NCI-H82 treated with DMSO at 0.1 percent for 48 hours (cell line): ENCODE measurements at regions not wholly inside any gene's neighbourhood (a gene's known extent, or its start where the extent isn't known, plus 50 kb on each side); places are given as distances from the start of the nearest gene placed in this dataset.
"Not testable (repeated sequence)": the region's sequence is repeated elsewhere in the genome, so short reads cannot be mapped to it uniquely, and the experiment has no call there.

Source experiments
- DNase-seq: peaks from one replicate; lab custom pipeline; 2025; ENCODE audit not compliant: unreplicated experiment; lab: John Stamatoyannopoulos, UW

- not testable (repeated sequence) for DNase-seq
Observed at GRCh38 chr4:142897518-142897917, 51.4 kb upstream of the INPP4B start.

DNA sequence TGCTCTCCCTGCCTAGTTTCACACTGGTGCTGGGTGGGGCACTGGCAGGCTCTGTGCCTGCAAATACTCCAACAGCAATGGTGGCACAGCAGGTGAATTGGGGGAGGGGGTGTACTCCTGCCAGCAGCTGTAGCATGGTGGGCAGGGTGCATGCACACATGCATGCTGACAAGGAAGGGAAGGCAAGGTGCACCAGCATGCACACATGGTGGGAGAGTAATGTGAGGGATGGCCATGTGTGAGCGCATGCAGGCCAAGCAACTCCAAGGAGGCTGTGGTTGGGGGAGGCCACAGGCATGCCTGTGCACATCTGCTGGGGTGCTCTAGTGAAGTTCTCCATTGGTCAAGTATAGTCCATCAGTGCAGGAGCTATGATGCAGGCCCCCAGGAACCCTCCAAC, 54.5 kb upstream of the INPP4B start:
- DNase-seq: no peak

DNA sequence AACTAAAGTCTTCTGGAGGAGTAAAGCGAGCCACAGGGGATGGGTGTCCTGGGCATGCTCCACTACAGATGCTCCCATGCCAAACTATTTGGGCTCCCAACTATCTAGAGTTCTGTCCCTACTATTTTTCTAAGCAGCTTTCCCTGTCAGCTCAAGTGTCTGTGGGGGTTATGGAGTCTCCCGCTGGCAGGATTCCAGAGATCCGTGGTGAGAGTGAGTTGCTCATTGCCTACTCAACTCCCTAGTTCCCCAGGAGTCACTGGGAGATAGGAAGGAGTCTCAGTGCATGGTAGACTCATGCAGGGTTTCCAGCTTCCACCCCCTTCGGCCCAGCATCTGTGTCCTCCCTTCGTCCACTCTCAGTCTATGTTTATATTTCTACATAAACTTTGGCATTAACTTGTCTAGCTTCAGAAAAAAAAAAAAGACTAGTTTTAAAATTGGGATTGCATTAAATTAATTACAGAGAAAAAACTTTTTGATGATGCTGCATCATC, 55.1 kb upstream of the INPP4B start:
- DNase-seq: no peak

DNA sequence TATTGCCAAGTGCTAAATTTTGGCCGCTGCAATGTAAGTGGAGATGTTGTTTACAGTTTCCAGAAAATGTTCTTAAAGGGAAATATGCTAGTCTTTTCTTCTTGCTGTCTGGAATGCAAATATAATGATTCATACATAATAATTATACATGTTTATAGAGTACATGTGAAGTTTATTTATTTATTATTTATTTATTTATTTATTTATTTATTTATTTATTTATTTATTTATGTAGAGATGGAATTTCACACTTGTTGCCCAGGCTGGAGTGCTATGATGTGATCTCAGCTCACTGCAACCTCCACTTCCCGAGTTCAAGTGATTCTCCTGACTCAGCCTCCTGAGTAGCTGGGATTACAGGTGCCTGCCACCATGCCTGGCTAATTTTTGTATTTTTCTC, 57.5 kb upstream of the INPP4B start:
- DNase-seq: not testable (repeated sequence)

- DNase-seq: no peak
Observed at GRCh38 chr4:142909908-142910307, 63.8 kb upstream of the INPP4B start.

- DNase-seq: no peak
Observed at GRCh38 chr4:142913034-142913433, 66.9 kb upstream of the INPP4B start.

GRCh38 chr4:142913461-142914030, 67.4 kb upstream of the INPP4B start:
- DNase-seq: peak; percentile 20

DNA sequence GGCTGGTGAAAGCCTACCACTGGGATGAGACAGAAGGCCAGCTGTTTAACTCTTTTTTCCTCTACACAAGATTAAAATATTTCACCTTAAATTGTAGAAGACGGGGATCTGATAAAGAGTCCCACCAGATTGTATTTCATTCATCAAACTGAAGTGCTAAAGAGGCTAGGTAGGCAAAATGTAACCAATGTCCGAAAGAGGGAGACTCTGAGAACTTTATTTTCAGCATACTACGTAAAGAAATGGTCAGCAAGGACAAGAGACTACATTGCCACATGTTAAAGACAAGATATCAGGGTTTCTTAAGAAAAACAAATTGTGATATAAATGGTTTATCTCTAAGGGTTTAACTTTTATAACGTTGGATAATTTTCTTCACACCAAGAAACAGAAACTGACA, 71.6 kb upstream of the INPP4B start:
- no peak for DNase-seq

GRCh38 chr4:142922720-142923119, 76.6 kb upstream of the INPP4B start:
- DNase-seq: no peak

DNA sequence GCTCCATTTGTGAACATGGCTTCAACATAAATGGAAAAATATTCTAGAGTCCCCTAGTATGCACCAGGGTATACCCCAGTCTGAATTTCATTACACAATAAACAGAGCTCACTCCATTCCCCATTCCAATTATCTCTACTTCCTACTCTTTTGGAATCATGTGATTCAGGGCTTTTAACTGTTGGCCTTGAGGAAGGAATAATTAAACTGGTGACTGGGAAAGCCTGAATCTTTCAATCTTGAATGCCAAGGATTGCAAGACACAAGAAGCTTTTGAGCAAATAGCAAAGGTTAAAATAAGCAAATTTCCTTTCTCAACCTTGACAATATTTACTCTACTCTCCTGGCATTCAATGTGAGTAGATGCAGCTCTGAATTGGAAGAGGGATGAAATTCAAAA, 77.5 kb upstream of the INPP4B start:
- DNase-seq: no peak

DNA sequence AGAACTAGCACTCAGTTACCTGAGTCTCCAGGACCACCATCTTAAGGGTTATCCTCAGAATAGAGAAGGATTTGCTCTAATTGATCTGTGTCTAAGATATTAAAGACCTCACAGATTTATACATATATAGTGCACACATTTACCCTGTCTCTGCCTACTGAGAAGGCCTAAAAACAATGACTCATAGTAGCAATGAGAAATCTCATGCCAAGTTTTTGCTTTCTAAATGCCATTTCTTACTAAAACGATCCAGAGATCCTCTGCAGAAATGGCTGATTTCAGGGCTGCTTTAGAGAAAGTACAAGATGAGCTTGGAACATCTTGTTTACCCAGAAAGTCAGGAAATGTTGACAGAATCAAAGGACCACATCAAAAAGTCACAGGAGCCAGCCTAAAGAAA, 79.1 kb upstream of the INPP4B start:
- DNase-seq: no peak

DNA sequence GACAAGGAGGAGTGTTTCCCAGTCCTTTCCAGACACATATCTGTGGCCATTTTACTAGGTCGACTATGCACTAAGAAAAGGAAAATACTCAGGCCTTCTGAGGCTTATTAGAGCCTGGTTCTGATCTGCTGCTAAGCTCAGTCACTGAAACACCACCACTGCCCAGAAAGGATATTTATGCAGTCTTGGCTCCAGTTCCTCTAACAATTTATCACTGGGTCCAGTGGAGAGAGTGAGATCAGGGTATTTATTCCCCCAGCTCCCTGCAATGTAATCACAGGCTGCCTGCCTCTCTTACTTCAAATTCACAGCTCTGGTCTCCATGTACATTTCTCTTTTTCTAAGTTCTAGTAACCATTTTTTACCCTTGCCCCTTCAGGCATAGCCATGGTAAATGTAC, 81.6 kb upstream of the INPP4B start:
- DNase-seq: no peak

DNA sequence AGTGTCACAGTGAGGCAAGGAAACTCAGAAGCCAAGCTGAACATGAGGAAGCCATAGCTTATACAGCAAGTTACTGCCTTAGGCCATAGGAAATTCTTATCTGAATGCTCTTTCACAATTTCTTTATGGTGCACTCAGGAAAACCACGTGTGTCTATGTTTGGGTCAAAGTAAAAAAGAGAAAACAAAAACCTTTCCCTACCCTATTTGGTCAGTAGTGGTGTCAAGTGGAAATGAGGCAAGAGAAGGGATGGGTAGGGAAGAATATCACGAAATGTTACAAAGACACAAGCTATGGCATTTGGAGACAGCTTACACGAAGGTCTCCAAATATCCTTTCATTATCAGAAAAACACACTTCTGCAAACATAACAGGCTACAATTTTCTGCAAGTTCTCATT, 83.4 kb upstream of the INPP4B start:
- no peak for DNase-seq

- no peak for DNase-seq
Observed at GRCh38 chr4:142933207-142933606, 87.1 kb upstream of the INPP4B start.

GRCh38 chr4:142940425-142941330, 94.6 kb upstream of the INPP4B start:
- no peak for DNase-seq

DNA sequence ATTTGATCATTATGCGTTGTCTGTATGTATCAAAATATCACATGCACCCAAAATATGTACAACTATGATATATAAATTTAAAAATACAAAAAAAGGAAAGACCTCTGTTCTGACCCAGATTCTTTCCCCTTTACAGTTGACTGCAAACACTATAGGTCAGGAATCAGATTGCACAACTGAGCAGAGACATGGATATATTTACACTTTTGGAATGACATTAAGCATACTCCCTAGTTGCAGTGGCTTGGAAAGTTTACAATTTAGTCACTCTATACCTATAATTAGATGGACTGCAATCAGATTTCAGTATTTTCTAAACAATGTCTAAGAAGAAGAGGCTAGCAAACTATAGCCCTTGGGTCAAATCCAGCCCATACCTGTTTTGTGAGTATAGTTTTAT, 98.5 kb upstream of the INPP4B start:
- DNase-seq: no peak

DNA sequence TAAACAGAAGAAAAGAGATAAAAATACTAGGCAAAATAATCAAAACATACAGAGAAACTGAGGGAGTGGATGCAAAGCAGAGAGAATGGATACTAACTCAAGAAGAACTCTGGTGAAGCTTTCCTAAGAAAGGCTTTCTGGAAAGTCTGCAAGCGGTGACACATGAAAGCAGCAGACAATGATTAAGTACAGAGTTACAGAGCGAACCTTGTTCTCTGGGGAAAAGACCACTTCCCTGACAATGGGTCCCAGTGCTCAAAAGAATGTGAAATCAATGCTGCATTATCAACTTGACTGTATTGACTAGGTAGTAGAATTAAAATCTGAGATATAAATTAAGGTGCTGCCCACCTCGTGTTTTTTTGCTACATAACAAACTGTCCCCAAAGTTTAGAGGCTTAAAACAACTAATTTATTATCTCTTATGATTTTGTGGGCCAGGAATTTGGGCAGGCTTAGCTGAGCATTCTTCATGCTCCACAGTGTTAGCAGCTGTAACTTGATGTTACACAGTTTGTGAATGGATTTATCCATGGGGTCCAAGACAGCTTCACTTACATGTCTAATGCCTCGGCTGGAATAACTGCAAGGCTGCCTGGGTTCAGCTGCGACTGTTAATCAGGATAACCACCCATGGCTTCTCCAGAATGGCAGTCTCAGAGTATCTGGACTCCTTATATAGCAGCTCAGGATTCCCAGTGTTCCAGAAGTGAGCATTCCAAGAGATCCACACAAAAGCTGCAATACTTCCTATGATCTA, 106.9 kb upstream of the INPP4B start:
- DNase-seq: no peak

DNA sequence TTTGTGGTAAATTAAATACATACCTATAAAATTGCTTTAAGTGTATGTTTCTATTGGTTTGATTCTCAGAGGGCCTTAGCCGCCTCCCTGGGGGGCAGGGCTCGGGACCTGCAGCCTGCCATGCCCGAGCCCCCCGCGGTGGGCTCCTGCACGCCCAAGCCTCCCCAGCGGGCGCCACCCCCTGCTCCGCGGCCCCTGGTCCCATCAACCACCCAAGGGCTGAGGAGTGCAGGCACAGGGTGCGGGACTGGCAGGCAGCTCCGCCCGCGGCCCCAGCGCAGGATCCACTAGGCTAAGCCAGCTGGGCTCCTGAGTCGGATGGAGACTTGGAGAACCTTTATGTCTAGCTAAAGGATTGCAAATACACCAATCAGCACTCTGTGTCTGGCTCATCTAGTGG, 108.3 kb upstream of the INPP4B start:
- no peak for DNase-seq

DNA sequence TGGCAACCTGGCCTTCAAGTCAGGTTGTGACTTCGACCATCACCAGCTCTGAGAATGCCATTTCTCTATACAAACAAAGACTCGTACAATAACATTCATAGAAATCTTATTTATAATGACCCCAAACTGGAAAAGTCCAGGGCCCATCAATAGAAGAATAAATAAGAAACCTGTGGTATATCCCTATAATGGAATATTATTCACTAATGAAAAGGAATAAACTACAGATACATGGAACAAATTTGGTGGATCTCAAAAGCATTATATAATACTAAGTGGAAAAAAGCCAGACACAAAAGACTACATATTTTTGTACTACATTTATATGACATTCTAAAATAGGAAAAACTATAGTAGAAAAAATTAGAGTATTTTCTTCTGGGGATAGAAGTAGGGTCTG, 109.4 kb upstream of the INPP4B start:
- DNase-seq: no peak

- no peak for DNase-seq
Observed at GRCh38 chr4:142959173-142959572, 113.1 kb upstream of the INPP4B start.

GRCh38 chr4:142960126-142960525, 114.0 kb upstream of the INPP4B start:
- DNase-seq: no peak
